B cell (primary cell): ENCODE measurements at regions not wholly inside any gene's neighbourhood (a gene's known extent, or its start where the extent isn't known, plus 50 kb on each side); places are given as distances from the start of the nearest gene placed in this dataset.

Experiments used
- CTCF ChIP-seq: fragments of 200-600 bp; IDR thresholded peaks from one replicate; pipeline ENCODE4 v1.8.0; 2022; ENCODE audit warnings: antibody characterized with exemption, mild to moderate bottlenecking
- EZH2 ChIP-seq: IDR thresholded peaks from 2 replicates; pipeline ENCODE4 v1.6.1; 2012; ENCODE audit warnings: borderline replicate concordance, low read depth, mild to moderate bottlenecking, moderate library complexity, low read length; ENCODE audit not compliant: insufficient read depth, poor library complexity, severe bottlenecking

DNA sequence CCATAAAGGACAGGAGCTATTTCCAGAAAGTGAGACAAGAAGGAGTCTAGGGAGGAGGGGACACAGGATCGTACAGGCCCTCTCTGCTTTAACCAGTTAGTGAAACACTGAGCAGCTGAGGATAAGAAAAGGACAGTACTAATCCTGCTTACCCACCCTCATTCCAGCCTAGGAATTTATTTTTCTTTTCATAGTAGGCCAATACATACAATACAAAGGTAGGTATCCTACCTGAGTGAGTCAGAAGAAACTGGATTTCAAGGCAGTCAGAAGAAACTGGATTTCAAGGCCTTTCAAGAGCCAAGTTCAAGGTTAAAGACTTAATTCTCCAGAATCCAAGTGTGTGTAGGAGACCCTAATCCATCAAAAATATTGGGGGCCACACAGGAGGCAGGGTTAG lies 65.3 kb downstream of the EOMES start:
- TF ChIP-seq CTCF = no peak
- TF ChIP-seq EZH2 = no peak
